ENCODE measurements at regions not wholly inside any gene's neighbourhood (a gene's known extent, or its start where the extent isn't known, plus 50 kb on each side); places are given as distances from the start of the nearest gene placed in this dataset.
"Not testable (repeated sequence)": the region's sequence is repeated elsewhere in the genome, so short reads cannot be mapped to it uniquely, and the experiment has no call there.

DNA sequence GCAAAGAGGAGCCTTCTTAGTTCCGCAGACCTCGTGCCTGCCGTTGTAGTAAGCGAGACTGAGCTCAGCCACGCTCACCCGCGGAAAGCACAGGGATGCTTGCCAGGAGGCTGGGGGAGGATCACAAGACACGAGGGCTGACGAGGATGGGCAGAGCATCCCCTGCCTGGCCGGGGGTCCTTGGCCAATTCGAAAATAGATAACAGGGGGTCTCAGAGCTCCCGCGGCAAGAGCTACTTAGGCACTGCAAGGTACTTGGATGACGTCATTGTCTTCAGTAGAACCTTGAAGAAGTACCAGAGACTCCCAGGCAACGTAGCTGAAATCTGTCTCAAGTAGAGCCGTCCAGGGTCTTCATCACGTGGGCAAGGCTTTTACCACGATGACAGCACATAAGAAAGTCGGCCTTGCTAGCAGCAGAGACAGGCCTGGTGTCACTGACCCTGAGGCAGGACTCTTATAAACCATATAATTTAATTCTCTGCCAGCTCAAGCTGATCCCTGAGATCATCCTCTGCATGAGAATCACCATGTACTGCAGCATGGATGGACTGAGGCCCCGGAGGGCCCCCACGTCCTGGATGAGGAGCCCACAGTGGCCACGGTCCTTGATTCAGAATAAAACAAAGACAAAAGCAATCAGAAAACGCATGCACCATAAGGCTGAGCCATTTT is 81.9 kb downstream of the TMEM18 start:
- no peak for FAIRE-seq

DNA sequence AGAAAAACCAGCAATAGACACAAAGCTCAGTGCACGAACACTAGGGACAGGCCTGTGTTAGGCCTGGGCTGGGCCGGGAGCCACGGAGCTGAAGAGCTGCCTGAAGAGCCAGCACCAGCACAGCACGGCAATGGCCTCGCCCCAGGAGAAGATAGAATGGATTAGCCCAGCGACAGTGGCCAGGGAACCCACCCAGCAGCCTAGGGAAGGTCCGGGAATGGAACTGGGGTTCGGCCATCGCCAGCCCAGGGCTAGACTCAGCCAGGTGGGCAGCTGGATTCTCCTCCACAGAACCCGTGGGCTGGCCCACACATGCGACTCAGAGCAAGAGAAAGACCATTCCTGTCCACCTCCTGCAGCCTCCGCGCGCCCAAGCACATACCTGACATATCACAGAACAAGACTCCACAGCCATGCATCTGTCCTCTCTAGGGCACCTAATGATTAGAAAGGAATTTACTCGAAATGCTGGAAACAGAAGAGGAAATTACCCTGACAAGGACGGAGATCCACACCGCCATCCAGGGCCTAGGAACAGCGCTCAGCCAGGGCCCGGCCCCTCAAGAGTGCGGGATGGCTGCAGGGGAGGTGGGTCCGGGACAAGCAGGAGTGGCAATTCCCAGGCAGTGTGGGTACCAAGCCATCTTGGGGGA is 82.8 kb downstream of the TMEM18 start:
- FAIRE-seq = no peak

- FAIRE-seq = no peak
These were observed 83.7 kb downstream of the TMEM18 start for GRCh38 chr2:593356-594026.

GRCh38 chr2:592737-593136 is 84.5 kb downstream of the TMEM18 start:
- FAIRE-seq = no peak

- no peak for FAIRE-seq
These were observed 86.7 kb downstream of the TMEM18 start for GRCh38 chr2:590214-591175.

- no peak for FAIRE-seq
These were observed 87.7 kb downstream of the TMEM18 start for GRCh38 chr2:589281-590130.

DNA sequence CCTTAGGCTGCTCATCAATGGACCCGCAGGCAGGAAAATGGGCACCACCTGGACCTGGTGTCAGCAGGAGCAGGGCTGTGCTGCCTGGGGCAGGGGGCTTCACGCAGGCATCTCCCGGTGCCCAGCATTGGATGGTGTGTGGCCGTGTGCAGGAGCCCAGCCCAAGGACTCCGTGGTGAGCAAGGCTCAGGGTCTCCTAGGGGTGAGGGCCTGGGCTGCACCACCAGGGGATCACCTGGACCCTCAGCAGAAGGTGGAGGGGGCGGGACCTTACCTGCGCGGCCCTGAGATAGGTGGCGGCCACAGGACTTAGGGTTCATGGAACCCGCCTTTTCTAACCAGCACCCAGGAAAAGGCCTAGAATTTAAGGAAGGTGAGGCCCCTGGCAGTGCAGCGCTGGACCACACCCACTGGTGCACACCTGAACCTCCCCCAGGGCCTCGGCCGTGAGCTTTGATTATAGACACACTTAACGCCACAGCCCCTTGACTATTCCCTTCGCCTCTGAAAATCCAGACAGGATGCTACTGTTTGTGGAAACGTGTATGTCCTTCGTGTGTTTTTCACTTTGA is 89.0 kb downstream of the TMEM18 start:
- FAIRE-seq = no peak

- FAIRE-seq = no peak
These were observed 89.9 kb downstream of the TMEM18 start for GRCh38 chr2:587087-587960.

GRCh38 chr2:586641-587076 is 90.5 kb downstream of the TMEM18 start:
- no peak for FAIRE-seq

GRCh38 chr2:584863-585823 is 92.1 kb downstream of the TMEM18 start:
- no peak for FAIRE-seq

GRCh38 chr2:583666-584065 is 93.5 kb downstream of the TMEM18 start:
- FAIRE-seq = no peak

DNA sequence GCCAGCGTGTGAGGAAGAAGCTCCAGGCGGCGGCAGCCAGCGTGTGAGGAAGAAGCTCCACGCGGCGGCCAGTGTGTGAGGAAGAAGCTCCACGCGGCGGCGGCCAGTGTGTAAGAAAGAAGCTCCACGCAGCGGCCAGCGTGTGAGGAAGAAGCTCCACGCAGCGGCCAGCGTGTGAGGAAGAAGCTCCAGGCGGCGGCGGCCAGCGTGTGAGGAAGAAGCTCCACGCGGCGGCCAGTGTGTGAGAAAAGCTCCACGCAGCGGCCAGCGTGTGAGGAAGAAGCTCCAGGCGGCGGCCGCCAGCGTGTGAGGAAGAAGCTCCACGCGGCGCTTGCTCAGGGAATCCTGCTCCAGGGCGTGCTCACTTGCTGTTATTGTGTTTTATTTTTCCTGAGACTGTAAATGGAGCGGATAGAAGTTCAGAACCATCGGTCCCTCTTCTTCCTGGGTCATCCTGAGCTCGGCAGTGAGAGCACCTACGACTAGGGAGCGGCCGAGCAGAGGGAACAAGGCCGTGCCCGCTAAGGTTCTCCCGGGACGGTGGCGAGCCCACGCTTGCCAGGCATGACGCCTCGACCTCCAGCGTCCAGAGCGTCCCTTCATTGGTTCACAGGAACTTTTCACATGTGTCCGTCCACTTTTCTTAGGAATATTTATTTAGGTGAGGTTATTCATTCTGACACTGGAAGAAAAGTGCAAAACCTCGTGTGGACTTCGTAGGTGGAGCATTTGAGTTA is 94.2 kb downstream of the TMEM18 start:
- FAIRE-seq = no peak

- not testable (repeated sequence) for FAIRE-seq
These were observed 94.9 kb downstream of the TMEM18 start for GRCh38 chr2:582289-582688.

DNA sequence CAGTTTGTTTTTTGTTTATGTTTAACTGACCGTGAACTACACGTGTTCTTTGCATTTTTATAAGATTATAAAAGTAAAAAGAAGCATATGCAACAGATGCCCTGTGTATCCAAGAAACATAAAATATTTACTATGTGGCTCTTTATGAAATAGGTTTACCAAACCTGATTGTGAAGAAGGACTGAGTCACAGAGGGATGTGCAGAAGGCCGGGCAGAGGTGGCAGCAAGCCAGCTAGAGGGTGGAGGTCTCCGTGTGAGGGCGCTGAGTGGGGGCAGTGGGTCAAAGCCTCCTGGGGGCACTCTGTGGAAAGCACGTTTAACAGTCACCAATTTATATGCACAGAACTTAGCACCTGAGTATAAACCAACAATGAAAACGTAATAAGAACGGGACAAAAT is 97.2 kb downstream of the TMEM18 start:
- no peak for FAIRE-seq

GRCh38 chr2:579351-579886 is 97.8 kb downstream of the TMEM18 start:
- no peak for FAIRE-seq

DNA sequence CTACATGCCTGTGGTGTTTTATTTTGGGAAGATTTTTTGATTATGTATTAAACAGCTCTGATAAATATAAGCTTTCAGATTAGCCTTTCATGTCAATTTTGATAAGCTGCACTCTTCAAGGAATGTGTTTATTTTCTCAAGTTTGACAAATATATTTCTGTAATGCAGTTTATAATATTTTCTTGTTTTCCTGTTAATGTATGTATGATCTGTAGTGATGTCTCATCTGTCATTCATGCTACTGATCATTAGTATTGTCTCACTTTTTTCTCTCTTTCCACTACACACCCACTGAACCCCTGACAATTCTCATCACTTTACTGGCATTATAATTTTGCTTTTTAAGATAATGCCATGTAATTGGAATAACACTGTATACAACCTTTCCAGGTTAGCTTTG is 100.9 kb downstream of the TMEM18 start:
- FAIRE-seq = no peak

- no peak for FAIRE-seq
These were observed 101.4 kb downstream of the TMEM18 start for GRCh38 chr2:575727-576236.

Data from A204.1 (cell line).